WTC11 (cell line): ENCODE measurements at regions not wholly inside any gene's neighbourhood (a gene's known extent, or its start where the extent isn't known, plus 50 kb on each side); places are given as distances from the start of the nearest gene placed in this dataset.
A peak's percentile ranks its signal among the peaks of the same experiment; 100 is the strongest.

ENCODE experiments used
- ATAC-seq: fragments of 200-7000 bp; cut with Tn5 transposase; 2 replicates; pipeline ENCODE4 v1.10.0; 2021; ENCODE audit warnings: mild to moderate bottlenecking, moderate library complexity
- CTCF ChIA-PET: fragments of 300-600 bp; sonication (Branson Sonifier 250); formaldehyde crosslinking; loops from one replicate; lab custom pipeline; 2021; ENCODE audit warnings: antibody characterized with exemption; lab: Charles Lee
- POLR2A ChIA-PET: fragments of 350-600 bp; sonication (Branson Sonifier 250); formaldehyde crosslinking; loops from one replicate; lab custom pipeline; 2021; ENCODE audit warnings: antibody characterized with exemption; lab: Charles Lee
- DNase-seq: peaks from one replicate; pipeline ENCODE4 v3.0.0; 2021; ENCODE audit warnings: low spot score
- H3K27ac Mint-ChIP-seq: 2 replicates; pipeline ENCODE4 v1.8.0; 2021; ENCODE audit warnings: mixed read lengths
- H3K27me3 Mint-ChIP-seq: 2 replicates; pipeline ENCODE4 v1.8.0; 2021; ENCODE audit warnings: low read depth, mild to moderate bottlenecking, moderate library complexity, mixed read lengths
- H3K36me3 Mint-ChIP-seq: 2 replicates; pipeline ENCODE4 v1.8.0; 2021; ENCODE audit warnings: mixed read lengths
- H3K4me1 Mint-ChIP-seq: 2 replicates; pipeline ENCODE4 v1.8.0; 2022; ENCODE audit warnings: mixed read lengths
- H3K4me3 Mint-ChIP-seq: 2 replicates; pipeline ENCODE4 v1.8.0; 2021; ENCODE audit warnings: mild to moderate bottlenecking, moderate library complexity, mixed read lengths
- H3K9me3 Mint-ChIP-seq: 2 replicates; pipeline ENCODE4 v1.8.0; 2021; ENCODE audit warnings: mixed read lengths
- CREB1 ChIP-seq: sonication (generic); formaldehyde crosslinking; IDR thresholded peaks from 2 replicates; pipeline ENCODE4 v1.8.0; 2023; ENCODE audit warnings: mild to moderate bottlenecking, missing genetic modification reagents
- CREM ChIP-seq: sonication (generic); formaldehyde crosslinking; IDR thresholded peaks from 2 replicates; pipeline ENCODE4 v1.8.1; 2022; ENCODE audit warnings: mild to moderate bottlenecking, missing genetic modification reagents, moderate library complexity
- FOXP1 ChIP-seq: sonication (generic); formaldehyde crosslinking; IDR thresholded peaks from 2 replicates; pipeline ENCODE4 v1.8.0; 2022; ENCODE audit warnings: missing genetic modification reagents, mild to moderate bottlenecking, moderate library complexity, borderline replicate concordance
- GABPB1 ChIP-seq: sonication (generic); formaldehyde crosslinking; IDR thresholded peaks from 2 replicates; pipeline ENCODE4 v1.8.1; 2023; ENCODE audit warnings: mild to moderate bottlenecking, missing genetic modification reagents
- NFATC4 ChIP-seq: fragments of 250-450 bp; sonication (Bioruptor Pico); IDR thresholded peaks from 2 replicates; pipeline ENCODE4 v1.9.0; 2021; ENCODE audit warnings: mild to moderate bottlenecking
- NFE2L1 ChIP-seq: sonication (generic); formaldehyde crosslinking; IDR thresholded peaks from 2 replicates; pipeline ENCODE4 v1.8.1; 2023; ENCODE audit warnings: missing genetic modification reagents
- NR1H2 ChIP-seq: sonication (generic); formaldehyde crosslinking; IDR thresholded peaks from 2 replicates; pipeline ENCODE4 v1.9.0; 2021; ENCODE audit warnings: mild to moderate bottlenecking, moderate library complexity, missing genetic modification reagents
- NR3C1 ChIP-seq: sonication (generic); formaldehyde crosslinking; conservative IDR thresholded peaks from 2 replicates; pipeline ENCODE4 v1.8.1; 2023; ENCODE audit warnings: low read depth, mild to moderate bottlenecking, missing genetic modification reagents
- ZBTB21 ChIP-seq: sonication (generic); formaldehyde crosslinking; IDR thresholded peaks from 2 replicates; pipeline ENCODE4 v1.8.1; 2023; ENCODE audit warnings: mild to moderate bottlenecking, missing genetic modification reagents, borderline replicate concordance
- ZNF138 ChIP-seq: sonication (generic); formaldehyde crosslinking; conservative IDR thresholded peaks from 2 replicates; pipeline ENCODE4 v1.8.1; 2022; ENCODE audit warnings: mild to moderate bottlenecking, moderate library complexity, missing genetic modification reagents
- ZNF263 ChIP-seq: sonication (generic); formaldehyde crosslinking; IDR thresholded peaks from 2 replicates; pipeline ENCODE4 v1.8.1; 2022; ENCODE audit warnings: low read depth, mild to moderate bottlenecking, moderate library complexity, missing genetic modification reagents
- ZNF423 ChIP-seq: fragments of 250-450 bp; sonication (Bioruptor Pico); IDR thresholded peaks from 2 replicates; pipeline ENCODE4 v2.1.2; 2022; ENCODE audit warnings: mild to moderate bottlenecking, moderate library complexity
- TF ChIP-seq, protein P1 (sequence below): sonication (generic); formaldehyde crosslinking; IDR thresholded peaks from 2 replicates; pipeline ENCODE4 v1.8.0; 2022; ENCODE audit warnings: mild to moderate bottlenecking, missing genetic modification reagents
- TF ChIP-seq, protein P2 (sequence below): fragments of 250-450 bp; sonication (Bioruptor Pico); IDR thresholded peaks from 2 replicates; pipeline ENCODE4 v1.9.0; 2021; ENCODE audit warnings: mild to moderate bottlenecking
- TF ChIP-seq, protein P3 (sequence below): fragments of 250-450 bp; sonication (Bioruptor Pico); conservative IDR thresholded peaks from 2 replicates; pipeline ENCODE4 v1.9.0; 2021; ENCODE audit warnings: mild to moderate bottlenecking
- TF ChIP-seq, protein P4 (sequence below): sonication (generic); formaldehyde crosslinking; IDR thresholded peaks from 2 replicates; pipeline ENCODE4 v1.8.1; 2023; ENCODE audit warnings: mild to moderate bottlenecking, missing genetic modification reagents
- TF ChIP-seq, protein P5 (sequence below): sonication (generic); formaldehyde crosslinking; IDR thresholded peaks from 2 replicates; pipeline ENCODE4 v1.8.0; 2022; ENCODE audit warnings: mild to moderate bottlenecking, missing genetic modification reagents
- TF ChIP-seq, protein P6 (sequence below): sonication (generic); formaldehyde crosslinking; IDR thresholded peaks from 2 replicates; pipeline ENCODE4 v1.8.1; 2023; ENCODE audit warnings: mild to moderate bottlenecking, missing genetic modification reagents, moderate library complexity

DNA sequence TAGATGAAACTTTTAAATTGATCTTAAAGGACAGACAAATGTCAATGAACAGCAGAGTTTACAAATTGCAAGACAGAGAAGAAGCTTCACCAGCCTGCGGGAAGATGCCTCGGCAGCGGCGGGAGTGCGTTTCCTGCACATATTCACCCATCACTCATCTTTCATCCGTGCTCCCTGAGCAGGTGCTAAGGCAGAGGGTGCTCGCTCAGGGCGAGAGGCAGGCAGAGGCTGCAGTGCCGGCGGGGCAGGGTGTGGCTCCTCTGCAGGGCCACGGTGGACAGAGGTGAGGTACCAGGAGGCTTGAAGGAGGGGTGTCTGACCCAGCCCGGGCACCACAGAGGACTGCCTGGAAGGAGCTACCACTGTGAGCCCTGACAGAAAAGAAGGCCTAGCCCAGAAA lies 155.2 kb upstream of the PPP2R2D start (continued):
- TF ChIP-seq, protein P1, sequence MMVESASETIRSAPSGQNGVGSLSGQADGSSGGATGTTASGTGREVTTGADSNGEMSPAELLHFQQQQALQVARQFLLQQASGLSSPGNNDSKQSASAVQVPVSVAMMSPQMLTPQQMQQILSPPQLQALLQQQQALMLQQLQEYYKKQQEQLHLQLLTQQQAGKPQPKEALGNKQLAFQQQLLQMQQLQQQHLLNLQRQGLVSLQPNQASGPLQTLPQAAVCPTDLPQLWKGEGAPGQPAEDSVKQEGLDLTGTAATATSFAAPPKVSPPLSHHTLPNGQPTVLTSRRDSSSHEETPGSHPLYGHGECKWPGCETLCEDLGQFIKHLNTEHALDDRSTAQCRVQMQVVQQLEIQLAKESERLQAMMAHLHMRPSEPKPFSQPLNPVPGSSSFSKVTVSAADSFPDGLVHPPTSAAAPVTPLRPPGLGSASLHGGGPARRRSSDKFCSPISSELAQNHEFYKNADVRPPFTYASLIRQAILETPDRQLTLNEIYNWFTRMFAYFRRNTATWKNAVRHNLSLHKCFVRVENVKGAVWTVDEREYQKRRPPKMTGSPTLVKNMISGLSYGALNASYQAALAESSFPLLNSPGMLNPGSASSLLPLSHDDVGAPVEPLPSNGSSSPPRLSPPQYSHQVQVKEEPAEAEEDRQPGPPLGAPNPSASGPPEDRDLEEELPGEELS (CRISPR knock-in tag): no peak
- TF ChIP-seq FOXP1 (CRISPR knock-in tag): no peak

DNA sequence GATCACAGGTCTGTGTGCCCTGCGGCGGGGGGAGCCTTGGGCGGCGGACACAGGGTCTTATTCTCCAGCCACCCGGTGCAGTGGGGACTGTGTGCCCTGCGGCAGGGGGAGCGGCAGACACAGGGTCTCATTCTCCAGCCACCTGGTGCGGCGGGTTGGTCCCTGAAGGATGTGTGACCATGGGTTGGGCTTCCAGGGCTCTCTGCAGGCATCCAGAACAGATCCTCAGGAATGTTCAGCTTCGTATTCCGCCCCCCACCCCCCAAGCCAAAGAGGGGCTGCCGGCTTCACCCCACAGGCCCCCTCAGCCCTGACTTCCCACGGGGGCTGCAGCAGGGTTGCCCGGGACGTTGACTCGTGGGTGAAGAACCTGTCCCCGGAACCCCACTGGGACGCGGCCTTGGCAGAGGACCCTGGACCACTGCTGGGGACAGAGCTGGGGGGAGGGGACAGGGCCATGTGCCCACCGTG lies 154.5 kb upstream of the PPP2R2D start:
- ChIA-PET CTCF (no interaction called here), POLR2A (no interaction called here)
- no peak for ATAC-seq
- no peak for DNase-seq
- Mint-ChIP-seq H3K4me3 (no peak overlapping the region), H3K9me3 (no peaks in the 10 kb centered on the region), H3K27me3 (no peaks in the 10 kb centered on the region; the same call in 1 of the 2 replicates), H3K4me1 (peaks cover 30% of the 10 kb centered on the region), H3K36me3 (no peaks in the 10 kb centered on the region), H3K27ac (no peak overlapping the region)
- TF ChIP-seq NR3C1 (CRISPR knock-in tag) (no peak), CREM (CRISPR knock-in tag) (no peak), NFE2L1 (no peak), NR1H2 (CRISPR knock-in tag) (no peak), ZNF138 (CRISPR knock-in tag) (no peak), CREB1 (CRISPR knock-in tag) (no peak), ZNF423 (no peak), NFATC4 (CRISPR knock-in tag) (no peak)
- TF ChIP-seq, protein P2, sequence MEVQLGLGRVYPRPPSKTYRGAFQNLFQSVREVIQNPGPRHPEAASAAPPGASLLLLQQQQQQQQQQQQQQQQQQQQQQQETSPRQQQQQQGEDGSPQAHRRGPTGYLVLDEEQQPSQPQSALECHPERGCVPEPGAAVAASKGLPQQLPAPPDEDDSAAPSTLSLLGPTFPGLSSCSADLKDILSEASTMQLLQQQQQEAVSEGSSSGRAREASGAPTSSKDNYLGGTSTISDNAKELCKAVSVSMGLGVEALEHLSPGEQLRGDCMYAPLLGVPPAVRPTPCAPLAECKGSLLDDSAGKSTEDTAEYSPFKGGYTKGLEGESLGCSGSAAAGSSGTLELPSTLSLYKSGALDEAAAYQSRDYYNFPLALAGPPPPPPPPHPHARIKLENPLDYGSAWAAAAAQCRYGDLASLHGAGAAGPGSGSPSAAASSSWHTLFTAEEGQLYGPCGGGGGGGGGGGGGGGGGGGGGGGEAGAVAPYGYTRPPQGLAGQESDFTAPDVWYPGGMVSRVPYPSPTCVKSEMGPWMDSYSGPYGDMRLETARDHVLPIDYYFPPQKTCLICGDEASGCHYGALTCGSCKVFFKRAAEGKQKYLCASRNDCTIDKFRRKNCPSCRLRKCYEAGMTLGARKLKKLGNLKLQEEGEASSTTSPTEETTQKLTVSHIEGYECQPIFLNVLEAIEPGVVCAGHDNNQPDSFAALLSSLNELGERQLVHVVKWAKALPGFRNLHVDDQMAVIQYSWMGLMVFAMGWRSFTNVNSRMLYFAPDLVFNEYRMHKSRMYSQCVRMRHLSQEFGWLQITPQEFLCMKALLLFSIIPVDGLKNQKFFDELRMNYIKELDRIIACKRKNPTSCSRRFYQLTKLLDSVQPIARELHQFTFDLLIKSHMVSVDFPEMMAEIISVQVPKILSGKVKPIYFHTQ (CRISPR knock-in tag): no peak
- TF ChIP-seq, protein P3, sequence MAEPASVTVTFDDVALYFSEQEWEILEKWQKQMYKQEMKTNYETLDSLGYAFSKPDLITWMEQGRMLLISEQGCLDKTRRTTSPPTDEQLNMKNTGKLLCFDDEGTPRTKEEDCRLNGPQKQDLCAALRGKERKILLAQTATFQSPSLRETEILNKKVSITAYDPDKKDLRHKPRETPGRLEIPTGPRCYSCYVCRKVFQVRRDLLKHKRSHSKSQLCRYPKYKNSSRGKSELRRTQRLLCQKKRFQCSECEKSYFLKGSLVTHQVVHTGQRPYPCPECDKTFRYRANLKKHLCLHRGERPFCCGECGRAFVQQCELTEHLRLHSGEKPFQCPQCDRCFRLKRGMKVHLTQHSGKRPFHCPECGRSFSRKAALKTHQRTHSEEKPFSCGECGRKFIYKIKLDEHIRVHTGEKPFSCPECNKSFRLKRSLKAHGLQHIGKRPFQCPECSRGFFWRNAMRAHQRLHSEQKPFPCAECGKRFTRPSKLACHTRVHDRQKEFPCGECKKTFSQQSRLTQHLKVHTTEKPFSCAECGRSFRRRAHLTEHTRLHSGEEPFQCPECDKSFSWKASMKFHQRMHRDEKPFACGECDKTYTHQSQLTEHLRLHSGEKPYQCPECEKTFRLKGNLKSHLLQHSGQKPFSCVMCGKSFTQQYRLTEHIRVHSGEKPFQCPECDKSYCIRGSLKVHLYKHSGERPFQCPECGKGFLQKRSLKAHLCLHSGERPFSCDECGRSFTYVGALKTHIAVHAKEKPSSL (CRISPR knock-in tag): no peak
- TF ChIP-seq, protein P4, sequence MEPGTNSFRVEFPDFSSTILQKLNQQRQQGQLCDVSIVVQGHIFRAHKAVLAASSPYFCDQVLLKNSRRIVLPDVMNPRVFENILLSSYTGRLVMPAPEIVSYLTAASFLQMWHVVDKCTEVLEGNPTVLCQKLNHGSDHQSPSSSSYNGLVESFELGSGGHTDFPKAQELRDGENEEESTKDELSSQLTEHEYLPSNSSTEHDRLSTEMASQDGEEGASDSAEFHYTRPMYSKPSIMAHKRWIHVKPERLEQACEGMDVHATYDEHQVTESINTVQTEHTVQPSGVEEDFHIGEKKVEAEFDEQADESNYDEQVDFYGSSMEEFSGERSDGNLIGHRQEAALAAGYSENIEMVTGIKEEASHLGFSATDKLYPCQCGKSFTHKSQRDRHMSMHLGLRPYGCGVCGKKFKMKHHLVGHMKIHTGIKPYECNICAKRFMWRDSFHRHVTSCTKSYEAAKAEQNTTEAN (CRISPR knock-in tag): no peak
- TF ChIP-seq, protein P5, sequence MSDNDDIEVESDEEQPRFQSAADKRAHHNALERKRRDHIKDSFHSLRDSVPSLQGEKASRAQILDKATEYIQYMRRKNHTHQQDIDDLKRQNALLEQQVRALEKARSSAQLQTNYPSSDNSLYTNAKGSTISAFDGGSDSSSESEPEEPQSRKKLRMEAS: no peak

DNA sequence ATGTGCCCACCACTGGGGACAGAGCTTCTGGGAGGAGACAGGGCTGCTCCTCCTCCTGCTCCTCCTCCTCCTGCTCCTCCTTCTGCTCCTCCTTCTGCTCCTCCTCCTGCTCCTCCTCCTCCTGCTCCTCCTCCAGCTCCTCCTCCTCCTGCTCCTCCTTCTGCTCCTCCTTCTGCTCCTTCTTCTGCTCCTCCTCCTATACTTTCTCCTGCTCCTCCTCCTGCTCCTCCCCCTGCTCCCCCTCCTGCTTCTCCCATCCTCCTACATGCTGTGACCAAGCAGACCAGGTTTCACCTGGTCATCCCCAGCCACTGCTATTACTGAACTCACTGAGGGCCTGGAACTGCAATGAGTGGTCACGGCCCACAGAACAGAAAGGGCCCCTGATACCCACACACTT lies 154.0 kb upstream of the PPP2R2D start:
- Mint-ChIP-seq H3K4me3 (no peak overlapping the region), H3K9me3 (no peaks in the 10 kb centered on the region), H3K4me1 (peaks cover 35% of the 10 kb centered on the region), H3K27me3 (no peaks in the 10 kb centered on the region; the same call in 1 of the 2 replicates), H3K36me3 (no peaks in the 10 kb centered on the region), H3K27ac (no peak overlapping the region)
- POLR2A ChIA-PET: no interaction called here
- CTCF ChIA-PET: no interaction called here
- TF ChIP-seq ZBTB21 (CRISPR knock-in tag) (no peak), GABPB1 (CRISPR knock-in tag) (no peak), ZNF263 (peak; percentile 94)
- TF ChIP-seq, protein P6, sequence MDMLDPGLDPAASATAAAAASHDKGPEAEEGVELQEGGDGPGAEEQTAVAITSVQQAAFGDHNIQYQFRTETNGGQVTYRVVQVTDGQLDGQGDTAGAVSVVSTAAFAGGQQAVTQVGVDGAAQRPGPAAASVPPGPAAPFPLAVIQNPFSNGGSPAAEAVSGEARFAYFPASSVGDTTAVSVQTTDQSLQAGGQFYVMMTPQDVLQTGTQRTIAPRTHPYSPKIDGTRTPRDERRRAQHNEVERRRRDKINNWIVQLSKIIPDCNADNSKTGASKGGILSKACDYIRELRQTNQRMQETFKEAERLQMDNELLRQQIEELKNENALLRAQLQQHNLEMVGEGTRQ: no peak
- DNase-seq (no peak), ATAC-seq (no peak; the same call in 1 of the 2 replicates)
